SH-SY5Y (cell line): ENCODE measurements at regions not wholly inside any gene's neighbourhood (a gene's known extent, or its start where the extent isn't known, plus 50 kb on each side); places are given as distances from the start of the nearest gene placed in this dataset.

ENCODE experiments used
- GATA2 ChIP-seq: IDR thresholded peaks from 2 replicates; pipeline ENCODE4 v1.6.1; 2011; ENCODE audit warnings: mild to moderate bottlenecking, low read depth, low read length
- GATA3 ChIP-seq: IDR thresholded peaks from 2 replicates; pipeline ENCODE4 v1.6.1; 2011; ENCODE audit warnings: low read depth, mild to moderate bottlenecking, low read length, moderate library complexity

DNA sequence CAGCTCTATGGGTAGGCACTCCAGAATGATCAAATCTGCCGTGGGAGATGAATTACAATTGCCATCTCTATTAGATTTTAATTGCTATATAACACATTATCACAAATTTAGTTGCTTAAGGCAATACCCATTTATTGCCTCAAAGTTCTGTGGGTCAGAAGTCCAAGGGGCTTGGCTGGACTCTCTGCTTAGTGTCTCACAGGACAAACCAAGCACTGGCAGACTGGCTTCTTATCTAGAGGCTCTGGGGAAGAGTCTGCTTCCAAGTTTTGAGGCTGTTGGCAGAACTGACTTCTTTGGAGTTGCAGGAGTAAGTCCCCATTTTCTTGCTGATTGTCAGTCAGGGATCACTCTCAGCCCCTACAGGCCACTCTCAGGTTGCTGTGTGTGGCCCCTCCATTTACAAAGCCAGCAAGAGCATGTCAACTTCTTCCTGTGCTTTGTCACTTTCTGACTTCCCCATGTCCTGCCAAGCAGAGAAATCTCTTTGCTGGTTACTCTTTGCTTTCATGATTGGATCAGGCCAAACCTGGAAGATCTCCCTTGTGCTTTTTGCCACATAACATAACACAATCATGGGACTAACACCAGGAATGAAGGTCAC lies 93.5 kb upstream of the PRICKLE2 start:
- TF ChIP-seq GATA2: no peak
- TF ChIP-seq GATA3: no peak
